ENCODE measurements at regions not wholly inside any gene's neighbourhood (a gene's known extent, or its start where the extent isn't known, plus 50 kb on each side); places are given as distances from the start of the nearest gene placed in this dataset.

GRCh38 chr17:53118948-53119347, 703.8 kb upstream of the KIF2B start:
- CTCF ChIA-PET: no interaction called here
- DNase-seq (ENCODE audit: low read depth in 1 of 2, low spot score in 1 of 2) (no peak), ATAC-seq (no peak), FAIRE-seq (no peak)
- Histone ChIP-seq H3K4me1 (no peaks in the 10 kb centered on the region), H3K9me3 (peaks cover 2% of the 10 kb centered on the region; the same call in 1 of the 3 replicates), H3K4me2 (no peak overlapping the region), H3K4me3 (no peak overlapping the region), H3K27ac (no peak overlapping the region)
- TF ChIP-seq FOSL2 (IDR thresholded peaks at IDR 0.05): no peak
- no peak for TF ChIP-seq FOSL2 (CRISPR knock-in tag; IDR thresholded peaks at IDR 0.05)
- TF ChIP-seq CHD2 (IDR thresholded peaks at IDR 0.05; ENCODE audit: low read length, partially characterized antibody): no peak
- no peak for TF ChIP-seq KDM5A (IDR thresholded peaks at IDR 0.05)
- no peak for TF ChIP-seq MAZ (IDR thresholded peaks at IDR 0.05; ENCODE audit: borderline replicate concordance, low read depth, low read length)
- no peak for TF ChIP-seq HES2 (IDR thresholded peaks at IDR 0.05)
- no peak for TF ChIP-seq HDAC2 (IDR thresholded peaks at IDR 0.05)
- no peak for TF ChIP-seq MAX (IDR thresholded peaks at IDR 0.05)
- TF ChIP-seq FOSB (CRISPR knock-in tag; IDR thresholded peaks at IDR 0.05): no peak
- no peak for TF ChIP-seq RARB (CRISPR knock-in tag; IDR thresholded peaks at IDR 0.05)
- TF ChIP-seq MYC (IDR thresholded peaks at IDR 0.05; ENCODE audit: borderline replicate concordance, low read length): no peak
- no peak for TF ChIP-seq ZC3H11A (IDR thresholded peaks at IDR 0.05)
- TF ChIP-seq FOXS1 (CRISPR knock-in tag; IDR thresholded peaks at IDR 0.05): no peak
- TF ChIP-seq BCL3 (IDR thresholded peaks at IDR 0.05): no peak
- no peak for TF ChIP-seq SMC3 (IDR thresholded peaks at IDR 0.05)
- no peak for TF ChIP-seq HOXB5 (CRISPR knock-in tag; IDR thresholded peaks at IDR 0.05)
- TF ChIP-seq EP300 (IDR thresholded peaks at IDR 0.05): no peak
- 1% methylated on average over 2 of the region's 2 CpGs for WGBS (ENCODE audit: missing lambda C conversion rate)
- POLR2A ChIA-PET: no interaction called here

- ATAC-seq (no peak), FAIRE-seq (no peak), DNase-seq (ENCODE audit: low read depth in 1 of 2, low spot score in 1 of 2) (no peak)
- Histone ChIP-seq H3K27ac (no peak overlapping the region), H3K4me3 (no peak overlapping the region), H3K9me3 (no peaks in the 10 kb centered on the region; the same call in 2 of the 3 replicates), H3K4me1 (no peaks in the 10 kb centered on the region), H3K4me2 (no peak overlapping the region)
- ChIA-PET POLR2A (no interaction called here), CTCF (interaction anchor here (1.4 kb wide), 1 partner anchor 30 kb away, joined by 3 read pairs; no protein-coding TSS in a partner anchor)
- TF ChIP-seq MAZ (IDR thresholded peaks at IDR 0.05; ENCODE audit: borderline replicate concordance, low read depth, low read length) (no peak), ZSCAN20 (CRISPR knock-in tag; IDR thresholded peaks at IDR 0.05) (no peak), USF2 (IDR thresholded peaks at IDR 0.05) (no peak)
Measured at GRCh38 chr17:53106886-53107285, 715.8 kb upstream of the KIF2B start.

- TF ChIP-seq RAD21 (conservative IDR thresholded peaks at IDR 0.05 in 1 of 2, IDR thresholded peaks at IDR 0.05 in 1 of 2) (no peak), ZC3H11A (IDR thresholded peaks at IDR 0.05) (no peak), NFE2L2 (conservative IDR thresholded peaks at IDR 0.05; ENCODE audit: low read length) (no peak), JUNB (IDR thresholded peaks at IDR 0.05) (no peak), MYC (IDR thresholded peaks at IDR 0.05; ENCODE audit: borderline replicate concordance, low read length) (no peak), SREBF2 (IDR thresholded peaks at IDR 0.05) (no peak)
- DNase-seq (ENCODE audit: low read depth in 1 of 2, low spot score in 1 of 2) (no peak), ATAC-seq (no peak), FAIRE-seq (no peak)
- CTCF ChIA-PET: no interaction called here
- Histone ChIP-seq H3K9me3 (peaks cover 3% of the 10 kb centered on the region; the same call in 1 of the 3 replicates), H3K4me2 (no peak overlapping the region), H3K27ac (no peak overlapping the region), H3K4me1 (no peaks in the 10 kb centered on the region), H3K4me3 (no peak overlapping the region)
- POLR2A ChIA-PET: no interaction called here
- 47% methylated on average over 2 of the region's 2 CpGs for WGBS (ENCODE audit: missing lambda C conversion rate)
Measured at GRCh38 chr17:53101706-53102105, 721.0 kb upstream of the KIF2B start.

Data from A549 (cell line).